Kidney (tissue), 13 donors: ENCODE measurements at regions not wholly inside any gene's neighbourhood (a gene's known extent, or its start where the extent isn't known, plus 50 kb on each side); places are given as distances from the start of the nearest gene placed in this dataset.

Experiments
- DNase-seq, 5 donors: peaks; one replicate each; pipeline ENCODE4 v3.0.0-alpha.2; 2013 to 2020
- FAIRE-seq: peaks from 2 replicates; lab custom pipeline; 2012; peaks lifted over from hg19 to GRCh38; lab: Jason Lieb, UNC
- H3K27ac ChIP-seq, 2 donors: one replicate each; pipeline ENCODE4 v1.7.0; 2013; ENCODE audit warnings: low read depth in 2 of 2, low read length in 2 of 2, inconsistent platforms in 1 of 2
- H3K27me3 ChIP-seq: one replicate; pipeline ENCODE4 v1.7.1; 2013; ENCODE audit warnings: low read length, inconsistent platforms; ENCODE audit not compliant: control insufficient read depth, insufficient read depth
- H3K36me3 ChIP-seq, 3 donors: one replicate each; pipeline versions ENCODE4 v1.7.0 to v1.7.1; 2013; ENCODE audit warnings: low read length in 3 of 3, control low read depth in 1 of 3, inconsistent platforms in 1 of 3; ENCODE audit not compliant: insufficient read depth in 3 of 3, control insufficient read depth in 2 of 3
- H3K4me1 ChIP-seq, 3 donors: one replicate each; pipeline versions ENCODE4 v1.7.0 to v1.7.1; 2013; ENCODE audit warnings: low read length in 3 of 3, inconsistent platforms in 1 of 3, low read depth in 1 of 3; ENCODE audit not compliant: control insufficient read depth in 2 of 3, insufficient read depth in 2 of 3
- H3K4me3 ChIP-seq, 3 donors: one replicate each; pipeline versions ENCODE4 v1.7.0 to v1.8.1; 2013; ENCODE audit warnings: low read length in 3 of 3, control low read depth in 1 of 3, inconsistent platforms in 1 of 3
- H3K9ac ChIP-seq, 3 donors: one replicate each; pipeline versions ENCODE4 v1.7.0 to v1.7.1; 2013; ENCODE audit warnings: low read length in 3 of 3, control low read depth in 1 of 3, inconsistent platforms in 1 of 3
- H3K9me3 ChIP-seq, 3 donors: one replicate each; pipeline versions ENCODE4 v1.7.0 to v1.7.1; 2013; ENCODE audit warnings: low read length in 3 of 3, control low read depth in 1 of 3, inconsistent platforms in 1 of 3; ENCODE audit not compliant: control insufficient read depth in 2 of 3, insufficient read depth in 1 of 3
- CTCF ChIP-seq: IDR thresholded peaks from 3 replicates; pipeline ENCODE4 v1.5.1; 2012; ENCODE audit warnings: mild to moderate bottlenecking, moderate library complexity, borderline replicate concordance; ENCODE audit not compliant: insufficient read depth; ENCODE audit errors: extremely low read depth
- intact Hi-C: fragments of 100-400 bp; cut with DNase I; formaldehyde crosslinking; loops from one replicate; pipeline ENCODE4 v1.11.1; 2022
- donor health status: control.
- donor health status: control.
- donor health status: control.
- donor health status: control.
- donor health status: control.
- donor health status: DM: yes; HTN: yes; CAD: no.
- donor health status: Normal renal cell carcinoma (clear cell type).

GRCh38 chr6:111989743-111990142 lies 64.2 kb upstream of the CCN6 start:
- no peaks in the 10 kb centered on the region for H3K27me3 ChIP-seq
- H3K9me3 ChIP-seq = no peaks in the 10 kb centered on the region
- H3K4me3 ChIP-seq = no peak overlapping the region
- no peak overlapping the region for H3K27ac ChIP-seq
- H3K36me3 ChIP-seq = no peaks in the 10 kb centered on the region
- FAIRE-seq (no peak), DNase-seq (peak in 1 of 5 donors; percentile 38)
- TF ChIP-seq CTCF = no peak
- no peak overlapping the region for H3K9ac ChIP-seq
- H3K4me1 ChIP-seq = peaks cover 0 to 3% (median 0%) of the 10 kb centered on the region in 3 donors
- intact Hi-C loops = no loop called here

GRCh38 chr6:111990214-111990613 lies 63.7 kb upstream of the CCN6 start:
- no peaks in the 10 kb centered on the region for H3K9me3 ChIP-seq
- TF ChIP-seq CTCF = no peak
- H3K27me3 ChIP-seq = no peaks in the 10 kb centered on the region
- H3K27ac ChIP-seq = no peak overlapping the region
- H3K9ac ChIP-seq = no peak overlapping the region
- FAIRE-seq (no peak), DNase-seq (no peak)
- H3K36me3 ChIP-seq = no peaks in the 10 kb centered on the region
- no peak overlapping the region for H3K4me3 ChIP-seq
- intact Hi-C loops = no loop called here
- H3K4me1 ChIP-seq = no peaks in the 10 kb centered on the region

GRCh38 chr6:111992851-111993250 lies 61.1 kb upstream of the CCN6 start:
- H3K9me3 ChIP-seq = no peaks in the 10 kb centered on the region
- H3K4me3 ChIP-seq = no peak overlapping the region
- DNase-seq = no peak
- FAIRE-seq = no peak
- H3K27ac ChIP-seq = no peak overlapping the region
- no peaks in the 10 kb centered on the region for H3K27me3 ChIP-seq
- H3K9ac ChIP-seq = no peak overlapping the region
- no peak for TF ChIP-seq CTCF
- H3K4me1 ChIP-seq = no peaks in the 10 kb centered on the region
- H3K36me3 ChIP-seq = no peaks in the 10 kb centered on the region
- intact Hi-C loops = no loop called here

GRCh38 chr6:111993342-111993741 lies 60.6 kb upstream of the CCN6 start:
- DNase-seq (no peak), FAIRE-seq (no peak)
- Histone ChIP-seq H3K9me3 (no peaks in the 10 kb centered on the region), H3K27me3 (no peaks in the 10 kb centered on the region), H3K4me3 (no peak overlapping the region), H3K9ac (no peak overlapping the region), H3K36me3 (no peaks in the 10 kb centered on the region), H3K4me1 (no peaks in the 10 kb centered on the region), H3K27ac (no peak overlapping the region)
- TF ChIP-seq CTCF = no peak
- intact Hi-C loops = no loop called here
